Breast epithelium (tissue), 4 donors: ENCODE measurements at regions not wholly inside any gene's neighbourhood (a gene's known extent, or its start where the extent isn't known, plus 50 kb on each side); places are given as distances from the start of the nearest gene placed in this dataset.

Experiments used
- DNase-seq, 2 donors: peaks; one replicate each; pipeline ENCODE4 v3.0.0-alpha.2; 2019; ENCODE audit warnings: low spot score in 2 of 2
- H3K27ac ChIP-seq, 2 donors: fragments of 200-600 bp; sonication (generic) in 1 of 2; one replicate each; pipeline ENCODE4 v1.5.1; 2016 to 2019; ENCODE audit warnings: mild to moderate bottlenecking in 1 of 2
- H3K27me3 ChIP-seq, 2 donors: fragments of 200-600 bp; sonication (generic) in 1 of 2; one replicate each; pipeline versions ENCODE4 v1.5.1 to v1.6.0; 2017 to 2019; ENCODE audit warnings: control low read depth in 1 of 2, mild to moderate bottlenecking in 1 of 2
- H3K36me3 ChIP-seq: fragments of 200-600 bp; one replicate; pipeline ENCODE4 v1.5.1; 2019
- H3K4me1 ChIP-seq, 2 donors: fragments of 200-600 bp; sonication (generic); one replicate each; pipeline ENCODE4 v1.5.1; 2016 to 2019; ENCODE audit warnings: control low read depth in 1 of 2
- H3K4me3 ChIP-seq, 3 donors: fragments of 200-600 bp; sonication (generic); 1 replicate in 2 of 3; 2 replicates in 1 of 3; pipeline ENCODE4 v1.5.1; 2016 to 2019; ENCODE audit warnings: mild to moderate bottlenecking in 3 of 3, moderate library complexity in 2 of 3
- H3K9me3 ChIP-seq, 2 donors: fragments of 200-600 bp; sonication (generic) in 1 of 2; one replicate each; pipeline ENCODE4 v1.5.1; 2016 to 2019; ENCODE audit warnings: control low read depth in 1 of 2
- POLR2A ChIP-seq: fragments of 450-650 bp; IDR thresholded peaks from one replicate; pipeline ENCODE4 v1.6.1; 2016; ENCODE audit warnings: antibody characterized with exemption, mild to moderate bottlenecking, moderate library complexity
- POLR2AphosphoS5 ChIP-seq, 3 donors: sonication (generic); formaldehyde crosslinking; IDR thresholded peaks; one replicate each; pipeline ENCODE4 v1.6.1; 2017; ENCODE audit warnings: antibody characterized with exemption in 3 of 3
- intact Hi-C: fragments of 100-400 bp; cut with DNase I; formaldehyde crosslinking; loops from one replicate; pipeline ENCODE4 v1.15.1; 2023; ENCODE audit warnings: low total_unique reads
- TF ChIP-seq, protein P1 (sequence below), 3 donors: fragments of 450-650 bp; IDR thresholded peaks; one replicate each; pipeline ENCODE4 v1.5.1; 2016 to 2017; ENCODE audit warnings: antibody characterized with exemption in 3 of 3, mild to moderate bottlenecking in 3 of 3, moderate library complexity in 3 of 3

DNA sequence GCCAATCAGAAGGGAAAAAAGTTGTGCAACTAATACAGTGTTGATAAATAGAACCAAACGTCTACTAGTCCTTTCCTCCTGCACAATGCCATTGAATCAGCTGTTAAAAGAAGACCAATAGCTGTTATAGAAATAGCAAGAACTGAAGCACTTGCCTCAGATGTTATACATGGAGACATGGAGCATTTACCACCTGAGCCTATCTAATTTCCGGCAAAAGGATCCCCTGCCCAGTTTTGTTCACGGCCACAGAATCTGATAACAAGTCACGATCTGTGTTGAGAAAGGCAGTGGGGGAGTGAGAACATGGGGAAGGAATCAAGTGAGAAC is 285.4 kb downstream of the ZEB2 start:
- H3K27ac ChIP-seq: no peak overlapping the region
- H3K27me3 ChIP-seq: no peaks in the 10 kb centered on the region
- intact Hi-C loops: no loop called here
- H3K36me3 ChIP-seq: no peaks in the 10 kb centered on the region
- TF ChIP-seq POLR2AphosphoS5 (IDR thresholded peaks at IDR 0.05): no peak
- TF ChIP-seq, protein P1, sequence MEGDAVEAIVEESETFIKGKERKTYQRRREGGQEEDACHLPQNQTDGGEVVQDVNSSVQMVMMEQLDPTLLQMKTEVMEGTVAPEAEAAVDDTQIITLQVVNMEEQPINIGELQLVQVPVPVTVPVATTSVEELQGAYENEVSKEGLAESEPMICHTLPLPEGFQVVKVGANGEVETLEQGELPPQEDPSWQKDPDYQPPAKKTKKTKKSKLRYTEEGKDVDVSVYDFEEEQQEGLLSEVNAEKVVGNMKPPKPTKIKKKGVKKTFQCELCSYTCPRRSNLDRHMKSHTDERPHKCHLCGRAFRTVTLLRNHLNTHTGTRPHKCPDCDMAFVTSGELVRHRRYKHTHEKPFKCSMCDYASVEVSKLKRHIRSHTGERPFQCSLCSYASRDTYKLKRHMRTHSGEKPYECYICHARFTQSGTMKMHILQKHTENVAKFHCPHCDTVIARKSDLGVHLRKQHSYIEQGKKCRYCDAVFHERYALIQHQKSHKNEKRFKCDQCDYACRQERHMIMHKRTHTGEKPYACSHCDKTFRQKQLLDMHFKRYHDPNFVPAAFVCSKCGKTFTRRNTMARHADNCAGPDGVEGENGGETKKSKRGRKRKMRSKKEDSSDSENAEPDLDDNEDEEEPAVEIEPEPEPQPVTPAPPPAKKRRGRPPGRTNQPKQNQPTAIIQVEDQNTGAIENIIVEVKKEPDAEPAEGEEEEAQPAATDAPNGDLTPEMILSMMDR (IDR thresholded peaks at IDR 0.05): no peak
- no peak overlapping the region for H3K4me3 ChIP-seq
- no peaks in the 10 kb centered on the region for H3K9me3 ChIP-seq
- no peak for DNase-seq
- no peaks in the 10 kb centered on the region for H3K4me1 ChIP-seq

DNA sequence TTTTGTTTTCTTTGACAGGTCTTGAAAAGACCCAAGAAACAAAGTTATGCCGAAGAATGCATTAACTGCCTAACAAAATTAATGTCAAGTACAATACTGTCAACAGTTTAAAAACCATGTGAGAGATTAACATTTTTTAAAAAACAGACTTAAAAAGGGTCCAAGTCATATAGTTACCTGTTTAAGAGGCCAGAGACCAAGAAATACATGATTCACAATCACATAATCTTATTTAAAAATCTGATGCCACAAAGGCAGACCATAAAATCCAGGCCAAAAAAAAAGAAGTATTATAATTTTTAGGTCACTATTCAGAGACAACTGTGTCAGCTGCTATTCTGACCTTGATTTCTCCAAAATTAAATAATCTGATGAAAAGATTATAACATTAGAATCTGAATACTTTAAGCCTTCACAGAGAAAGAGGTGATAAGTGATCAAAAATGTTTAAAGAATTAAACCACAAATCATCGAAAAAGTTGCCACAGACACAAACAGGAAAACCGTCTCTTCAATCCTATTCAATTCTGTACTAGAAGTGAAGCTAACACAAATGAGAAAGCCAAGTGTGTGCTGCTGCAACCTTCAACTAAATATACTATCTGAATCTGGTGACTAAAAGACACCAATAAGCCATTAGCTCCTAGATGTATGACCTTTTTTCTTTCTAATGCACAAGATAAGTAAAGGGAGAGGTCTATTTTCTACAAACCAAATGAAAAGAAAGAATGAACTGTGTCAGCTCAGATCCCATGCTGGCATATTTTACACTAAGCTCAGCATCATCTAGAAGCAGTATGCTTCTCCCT is 286.0 kb downstream of the ZEB2 start:
- Histone ChIP-seq H3K36me3 (no peaks in the 10 kb centered on the region), H3K4me1 (no peaks in the 10 kb centered on the region), H3K9me3 (no peaks in the 10 kb centered on the region), H3K27me3 (no peaks in the 10 kb centered on the region), H3K27ac (no peak overlapping the region), H3K4me3 (no peak overlapping the region)
- TF ChIP-seq, protein P1 (IDR thresholded peaks at IDR 0.05): no peak
- no peak for TF ChIP-seq POLR2A
- TF ChIP-seq POLR2AphosphoS5 (IDR thresholded peaks at IDR 0.05): no peak
- no peak for DNase-seq
- intact Hi-C loops: no loop called here

DNA sequence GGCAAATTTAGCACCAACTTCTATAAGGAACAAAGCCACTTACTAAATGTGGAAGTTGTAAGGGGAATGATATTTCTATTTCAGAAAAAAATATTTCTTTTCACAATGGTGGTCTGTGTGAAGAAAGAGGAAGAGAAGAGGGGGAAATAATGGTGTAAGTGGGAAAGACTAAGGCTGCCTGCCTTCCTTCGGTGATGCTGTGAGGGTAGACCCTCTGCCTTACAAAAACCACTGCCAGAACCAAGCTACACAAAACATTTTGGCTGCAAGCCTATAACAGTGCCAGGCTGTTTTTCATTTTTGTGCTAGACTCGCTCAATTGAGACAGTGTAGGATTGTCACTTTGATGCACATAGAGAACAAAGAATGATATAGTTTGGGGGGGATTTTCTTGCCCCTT is 286.6 kb downstream of the ZEB2 start:
- DNase-seq: no peak
- no peaks in the 10 kb centered on the region for H3K4me1 ChIP-seq
- H3K27me3 ChIP-seq: no peaks in the 10 kb centered on the region
- no peaks in the 10 kb centered on the region for H3K36me3 ChIP-seq
- H3K9me3 ChIP-seq: no peaks in the 10 kb centered on the region
- intact Hi-C loops: no loop called here
- TF ChIP-seq POLR2AphosphoS5 (IDR thresholded peaks at IDR 0.05) (no peak), POLR2A (no peak)
- TF ChIP-seq, protein P1 (IDR thresholded peaks at IDR 0.05): no peak
- H3K4me3 ChIP-seq: no peak overlapping the region
- no peak overlapping the region for H3K27ac ChIP-seq

DNA sequence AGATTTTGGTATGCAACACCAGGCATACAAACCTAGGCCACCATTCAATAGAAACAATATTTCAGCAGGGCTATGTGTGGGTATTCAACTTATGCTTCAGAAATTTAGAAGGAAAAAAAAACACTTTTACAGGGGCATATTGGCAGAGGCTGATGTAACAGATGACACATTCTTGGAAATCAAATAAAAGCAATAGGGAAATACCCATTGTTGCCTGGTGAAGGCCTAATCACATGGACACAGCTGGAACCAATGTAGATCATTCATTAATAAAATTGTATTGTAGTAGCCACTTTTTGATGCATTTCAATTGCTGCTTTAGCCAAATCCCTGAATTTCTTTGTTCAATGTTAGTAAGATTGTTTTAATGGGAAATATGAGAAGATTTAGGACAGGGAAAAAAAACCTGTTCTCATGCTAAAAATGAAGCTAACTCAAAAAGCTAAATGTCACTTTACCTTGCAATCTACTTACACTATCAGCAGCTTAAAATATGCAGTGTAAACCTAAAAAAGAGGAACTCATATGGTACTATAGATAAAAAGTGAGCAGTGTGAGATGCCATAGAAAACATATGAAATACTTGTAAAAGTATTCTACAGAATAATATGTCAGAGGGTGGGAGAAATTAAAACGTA is 289.4 kb downstream of the ZEB2 start:
- no peak overlapping the region for H3K27ac ChIP-seq
- DNase-seq: no peak
- H3K36me3 ChIP-seq: no peaks in the 10 kb centered on the region
- no peaks in the 10 kb centered on the region for H3K4me1 ChIP-seq
- no peak overlapping the region for H3K4me3 ChIP-seq
- TF ChIP-seq, protein P1 (IDR thresholded peaks at IDR 0.05): no peak
- TF ChIP-seq POLR2AphosphoS5 (IDR thresholded peaks at IDR 0.05): no peak
- TF ChIP-seq POLR2A: no peak
- H3K9me3 ChIP-seq: no peaks in the 10 kb centered on the region
- no peaks in the 10 kb centered on the region for H3K27me3 ChIP-seq
- intact Hi-C loops: no loop called here

DNA sequence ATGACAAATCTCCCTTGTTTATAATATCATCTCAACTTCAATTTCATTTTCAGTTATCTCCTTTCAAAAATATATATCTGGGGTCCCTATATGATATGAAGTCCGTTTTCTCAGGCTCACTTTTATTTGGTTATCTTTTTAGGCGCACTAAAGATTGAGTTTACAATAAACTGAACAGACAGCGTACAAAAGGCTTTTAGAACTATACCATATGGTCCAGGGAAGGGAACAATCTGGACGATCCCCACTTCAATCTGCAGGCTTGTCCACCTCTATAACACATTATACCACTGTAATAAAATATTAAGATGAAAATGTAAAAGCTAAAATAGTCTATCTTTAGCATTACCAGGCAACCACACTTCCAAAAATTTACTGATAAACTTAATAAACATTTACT is 289.9 kb downstream of the ZEB2 start:
- no peaks in the 10 kb centered on the region for H3K9me3 ChIP-seq
- no peak overlapping the region for H3K27ac ChIP-seq
- intact Hi-C loops: no loop called here
- DNase-seq: no peak
- no peaks in the 10 kb centered on the region for H3K36me3 ChIP-seq
- H3K27me3 ChIP-seq: no peaks in the 10 kb centered on the region
- no peak for TF ChIP-seq POLR2A
- no peak for TF ChIP-seq POLR2AphosphoS5 (IDR thresholded peaks at IDR 0.05)
- TF ChIP-seq, protein P1 (IDR thresholded peaks at IDR 0.05): no peak
- no peak overlapping the region for H3K4me3 ChIP-seq
- H3K4me1 ChIP-seq: no peaks in the 10 kb centered on the region
